ENCODE measurements at regions not wholly inside any gene's neighbourhood (a gene's known extent, or its start where the extent isn't known, plus 50 kb on each side); places are given as distances from the start of the nearest gene placed in this dataset.

DNA sequence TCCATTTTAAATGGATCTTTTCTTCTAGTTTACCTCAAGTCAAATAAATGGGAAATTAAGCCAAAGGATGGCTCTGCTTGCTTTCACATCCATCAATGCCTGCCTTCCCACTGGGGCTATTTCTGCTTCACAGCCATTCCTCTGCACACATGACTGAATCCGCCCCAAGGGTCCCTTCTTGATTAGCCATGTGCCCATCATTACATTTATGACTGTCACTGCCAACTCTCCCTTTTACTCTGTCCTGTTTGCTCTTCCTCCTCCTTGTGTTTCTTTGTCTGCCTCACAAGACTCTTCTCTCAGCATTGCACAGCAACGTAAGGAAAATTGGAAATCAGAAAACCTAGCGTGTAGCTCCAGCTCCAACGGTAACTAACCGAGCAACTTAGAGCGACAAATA, 410.2 kb downstream of the TBC1D4 start:
- Histone ChIP-seq H3K4me1 (ENCODE audit: control insufficient read depth in 1 of 2, insufficient read depth in 2 of 2, low read length in 2 of 2) (no peaks in the 10 kb centered on the region), H3K9me3 (ENCODE audit: control insufficient read depth, low read length) (no peaks in the 10 kb centered on the region), H3K36me3 (ENCODE audit: control insufficient read depth in 1 of 2, insufficient read depth in 2 of 2, low read length in 1 of 2) (no peaks in the 10 kb centered on the region), H3K4me3 (ENCODE audit: low read length in 2 of 2) (no peak overlapping the region), H3K27ac (ENCODE audit: low read depth in 1 of 2, low read length in 2 of 2) (no peak overlapping the region), H3K27me3 (ENCODE audit: control insufficient read depth in 1 of 2, insufficient read depth in 2 of 2, low read length in 1 of 2) (no peaks in the 10 kb centered on the region)
- intact Hi-C loops (cut with DNase I): no loop called here
- WGBS, 2 donors: 87 to 93% methylated on average over 6 of the region's 6 CpGs
- DNase-seq (no peak), ATAC-seq (ENCODE audit: low FRiP score) (no peak)

DNA sequence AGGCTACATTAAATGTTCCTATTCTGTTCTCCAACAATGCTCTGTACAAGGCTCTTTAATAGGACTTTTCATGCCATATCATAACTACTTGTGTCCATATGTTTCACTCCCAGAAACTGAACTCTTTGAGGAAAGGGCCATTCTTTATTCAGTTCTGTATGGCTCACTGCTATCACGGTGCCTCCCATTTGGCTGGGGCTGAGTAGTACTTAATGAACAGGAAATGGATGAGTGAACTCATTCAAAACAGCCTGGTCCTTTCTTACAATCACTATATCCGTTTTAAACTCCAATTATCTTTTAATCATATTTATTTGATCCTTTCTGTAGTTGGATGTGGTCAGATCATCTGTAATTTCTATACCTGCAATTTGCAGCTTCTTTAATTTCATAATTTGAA, 410.6 kb downstream of the TBC1D4 start:
- WGBS, 2 donors: 46 to 48% methylated on average over 2 of the region's 2 CpGs
- ATAC-seq (ENCODE audit: low FRiP score) (no peak), DNase-seq (no peak)
- Histone ChIP-seq H3K27me3 (ENCODE audit: control insufficient read depth in 1 of 2, insufficient read depth in 2 of 2, low read length in 1 of 2) (no peaks in the 10 kb centered on the region), H3K36me3 (ENCODE audit: control insufficient read depth in 1 of 2, insufficient read depth in 2 of 2, low read length in 1 of 2) (no peaks in the 10 kb centered on the region), H3K4me1 (ENCODE audit: control insufficient read depth in 1 of 2, insufficient read depth in 2 of 2, low read length in 2 of 2) (no peaks in the 10 kb centered on the region), H3K9me3 (ENCODE audit: control insufficient read depth, low read length) (no peaks in the 10 kb centered on the region), H3K4me3 (ENCODE audit: low read length in 2 of 2) (no peak overlapping the region), H3K27ac (ENCODE audit: low read depth in 1 of 2, low read length in 2 of 2) (no peak overlapping the region)
- intact Hi-C loops (cut with DNase I): no loop called here

DNA sequence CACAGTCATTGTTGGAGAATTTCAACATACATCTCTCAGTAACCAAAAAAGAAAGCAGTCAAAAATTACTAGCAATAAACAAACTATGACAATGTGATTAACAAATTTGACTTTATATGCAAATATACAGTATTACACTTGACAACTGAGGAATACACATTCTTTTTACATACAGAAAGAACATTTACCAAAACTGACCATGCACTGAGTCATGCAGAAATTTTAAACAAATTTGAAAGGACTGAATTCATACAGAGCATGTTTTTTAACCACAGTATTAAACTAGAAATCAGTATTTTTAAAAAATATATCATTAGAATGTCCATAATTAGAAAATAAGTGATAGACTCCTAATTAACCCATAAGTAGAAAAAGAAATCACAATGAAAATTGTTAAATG, 420.1 kb downstream of the TBC1D4 start:
- intact Hi-C loops (cut with DNase I): no loop called here
- no peak for ATAC-seq (ENCODE audit: low FRiP score)

DNA sequence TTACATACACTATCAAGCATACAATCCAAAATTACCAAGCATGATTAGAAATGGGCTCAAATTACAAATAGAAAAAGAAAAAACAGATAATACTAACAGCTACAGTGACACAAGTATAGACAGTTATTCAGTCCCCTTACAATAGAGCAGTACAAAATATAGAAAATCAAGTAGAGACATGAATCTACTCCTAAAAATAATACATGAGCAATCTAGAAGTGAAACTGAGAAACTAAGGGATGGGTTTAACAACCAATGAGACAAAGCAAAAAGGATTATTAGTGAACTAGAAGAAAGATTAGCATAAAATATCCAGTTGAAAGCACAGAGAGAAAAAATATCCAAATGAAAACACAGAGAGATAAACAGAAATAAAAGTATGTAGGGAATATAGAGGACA, 426.7 kb downstream of the TBC1D4 start:
- no peak for DNase-seq
- Histone ChIP-seq H3K9me3 (ENCODE audit: control insufficient read depth, low read length) (no peaks in the 10 kb centered on the region), H3K4me3 (ENCODE audit: low read length in 2 of 2) (no peak overlapping the region), H3K4me1 (ENCODE audit: control insufficient read depth in 1 of 2, insufficient read depth in 2 of 2, low read length in 2 of 2) (no peaks in the 10 kb centered on the region), H3K27me3 (ENCODE audit: control insufficient read depth in 1 of 2, insufficient read depth in 2 of 2, low read length in 1 of 2) (no peaks in the 10 kb centered on the region), H3K36me3 (ENCODE audit: control insufficient read depth in 1 of 2, insufficient read depth in 2 of 2, low read length in 1 of 2) (no peaks in the 10 kb centered on the region), H3K27ac (ENCODE audit: low read depth in 1 of 2, low read length in 2 of 2) (no peak overlapping the region)
- no peak for ATAC-seq (ENCODE audit: low FRiP score)
- intact Hi-C loops (cut with DNase I): no loop called here

More for the DNA sequence above, 420.1 kb downstream of the TBC1D4 start:
- H3K27ac ChIP-seq (ENCODE audit: low read depth in 1 of 2, low read length in 2 of 2): no peak overlapping the region
- no peaks in the 10 kb centered on the region for H3K9me3 ChIP-seq (ENCODE audit: control insufficient read depth, low read length)
- H3K4me3 ChIP-seq (ENCODE audit: low read length in 2 of 2): no peak overlapping the region
- H3K4me1 ChIP-seq (ENCODE audit: control insufficient read depth in 1 of 2, insufficient read depth in 2 of 2, low read length in 2 of 2): no peaks in the 10 kb centered on the region
- no peak for DNase-seq
- H3K27me3 ChIP-seq (ENCODE audit: control insufficient read depth in 1 of 2, insufficient read depth in 2 of 2, low read length in 1 of 2): no peaks in the 10 kb centered on the region
- H3K36me3 ChIP-seq (ENCODE audit: control insufficient read depth in 1 of 2, insufficient read depth in 2 of 2, low read length in 1 of 2): no peaks in the 10 kb centered on the region

DNA sequence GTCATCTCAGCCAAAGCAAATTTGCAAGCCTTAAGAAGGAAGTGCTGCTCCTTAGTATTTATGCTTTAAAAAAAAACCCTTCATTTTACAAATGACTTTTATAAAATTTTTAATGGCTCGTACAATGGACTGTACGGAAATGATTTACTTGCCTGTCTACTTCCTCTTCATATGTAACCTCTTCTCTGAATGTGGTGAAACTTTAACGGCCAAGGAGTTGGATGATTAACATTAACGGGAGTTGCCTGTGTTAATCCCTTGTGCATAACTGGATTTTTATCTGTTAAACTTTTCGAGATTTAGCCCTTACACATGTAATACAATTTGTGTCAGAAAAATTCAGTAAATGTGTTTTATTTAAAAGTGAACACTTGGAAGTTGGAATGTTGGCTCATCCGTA, 429.4 kb downstream of the TBC1D4 start:
- intact Hi-C loops (cut with DNase I): no loop called here

DNA sequence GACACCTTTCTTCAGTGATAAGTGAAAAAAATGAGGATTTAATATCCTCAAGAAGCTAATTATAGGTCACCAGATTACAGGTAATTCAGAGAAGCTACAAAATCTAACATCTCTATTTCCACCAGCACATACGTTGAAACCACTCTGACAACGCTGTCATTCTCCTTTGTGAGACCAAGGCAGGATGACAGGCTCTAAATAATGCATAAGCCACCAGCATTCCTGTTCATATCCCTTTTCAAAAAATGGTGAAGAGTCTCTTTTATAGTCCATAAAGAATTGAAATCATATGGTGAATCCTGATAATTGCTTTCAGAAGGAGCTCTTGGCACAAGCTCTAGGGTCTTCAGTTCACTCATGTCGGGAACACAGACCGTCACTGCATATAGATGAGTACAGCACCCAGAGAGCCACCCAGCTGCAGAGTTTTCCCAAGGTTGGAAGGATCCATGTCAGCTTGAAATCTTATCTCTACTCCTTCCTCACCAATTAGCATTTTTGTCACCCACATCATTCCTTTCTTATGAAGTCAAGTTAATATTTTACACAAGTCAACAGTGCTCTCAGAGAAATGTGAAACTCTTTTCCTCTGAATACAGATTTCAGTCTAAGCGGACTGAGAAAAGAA, 431.4 kb downstream of the TBC1D4 start:
- Histone ChIP-seq H3K36me3 (ENCODE audit: control insufficient read depth in 1 of 2, insufficient read depth in 2 of 2, low read length in 1 of 2) (no peaks in the 10 kb centered on the region), H3K27ac (ENCODE audit: low read depth in 1 of 2, low read length in 2 of 2) (no peak overlapping the region), H3K27me3 (ENCODE audit: control insufficient read depth in 1 of 2, insufficient read depth in 2 of 2, low read length in 1 of 2) (no peaks in the 10 kb centered on the region), H3K4me3 (ENCODE audit: low read length in 2 of 2) (no peak overlapping the region), H3K4me1 (ENCODE audit: control insufficient read depth in 1 of 2, insufficient read depth in 2 of 2, low read length in 2 of 2) (no peaks in the 10 kb centered on the region), H3K9me3 (ENCODE audit: control insufficient read depth, low read length) (no peaks in the 10 kb centered on the region)
- intact Hi-C loops (cut with DNase I): no loop called here
- DNase-seq: no peak
- ATAC-seq (ENCODE audit: low FRiP score): no peak
- WGBS, 2 donors: 59 to 65% methylated on average over 5 of the region's 5 CpGs

More for the DNA sequence above, 429.4 kb downstream of the TBC1D4 start:
- H3K27ac ChIP-seq (ENCODE audit: low read depth in 1 of 2, low read length in 2 of 2): no peak overlapping the region
- DNase-seq: no peak
- H3K27me3 ChIP-seq (ENCODE audit: control insufficient read depth in 1 of 2, insufficient read depth in 2 of 2, low read length in 1 of 2): no peaks in the 10 kb centered on the region
- H3K4me1 ChIP-seq (ENCODE audit: control insufficient read depth in 1 of 2, insufficient read depth in 2 of 2, low read length in 2 of 2): no peaks in the 10 kb centered on the region
- WGBS, 2 donors: 88 to 92% methylated on average over 6 of the region's 6 CpGs
- H3K4me3 ChIP-seq (ENCODE audit: low read length in 2 of 2): no peak overlapping the region
- ATAC-seq (ENCODE audit: low FRiP score): no peak
- H3K9me3 ChIP-seq (ENCODE audit: control insufficient read depth, low read length): no peaks in the 10 kb centered on the region
- H3K36me3 ChIP-seq (ENCODE audit: control insufficient read depth in 1 of 2, insufficient read depth in 2 of 2, low read length in 1 of 2): no peaks in the 10 kb centered on the region

DNA sequence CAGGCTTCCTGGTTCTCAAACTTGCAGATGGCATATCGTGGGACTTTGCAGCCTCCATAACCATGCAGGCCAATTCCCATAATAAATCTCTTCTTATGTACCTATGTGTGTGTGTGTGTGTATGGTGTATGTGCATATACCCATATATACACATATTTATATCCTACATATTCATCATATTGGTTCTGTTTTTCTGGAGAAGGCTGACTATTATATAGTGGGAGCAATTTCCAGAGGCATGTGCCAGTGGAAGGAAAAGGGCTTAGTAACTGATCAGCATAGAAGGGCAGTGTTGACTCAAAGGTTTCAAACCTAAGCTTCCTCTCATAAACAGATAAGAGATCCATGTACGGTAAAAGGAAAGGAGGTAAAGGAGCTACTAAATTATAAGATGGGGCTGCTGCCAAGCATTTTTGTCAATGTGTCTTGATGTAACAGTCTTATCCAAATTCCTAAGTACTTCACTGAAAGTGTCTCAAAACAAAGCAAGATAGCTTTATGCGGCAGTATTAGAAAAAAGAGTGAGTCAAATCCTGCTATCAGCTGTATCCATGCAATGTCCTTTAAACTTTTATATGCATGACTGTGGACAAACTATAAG, 432.1 kb downstream of the TBC1D4 start:
- Histone ChIP-seq H3K27me3 (ENCODE audit: control insufficient read depth in 1 of 2, insufficient read depth in 2 of 2, low read length in 1 of 2) (no peaks in the 10 kb centered on the region), H3K4me1 (ENCODE audit: control insufficient read depth in 1 of 2, insufficient read depth in 2 of 2, low read length in 2 of 2) (no peaks in the 10 kb centered on the region), H3K4me3 (ENCODE audit: low read length in 2 of 2) (no peak overlapping the region), H3K27ac (ENCODE audit: low read depth in 1 of 2, low read length in 2 of 2) (no peak overlapping the region), H3K36me3 (ENCODE audit: control insufficient read depth in 1 of 2, insufficient read depth in 2 of 2, low read length in 1 of 2) (no peaks in the 10 kb centered on the region), H3K9me3 (ENCODE audit: control insufficient read depth, low read length) (no peaks in the 10 kb centered on the region)
- WGBS, 2 donors: 79 to 80% methylated on average over 3 of the region's 3 CpGs
- intact Hi-C loops (cut with DNase I): no loop called here
- no peak for ATAC-seq (ENCODE audit: low FRiP score)
- no peak for DNase-seq

DNA sequence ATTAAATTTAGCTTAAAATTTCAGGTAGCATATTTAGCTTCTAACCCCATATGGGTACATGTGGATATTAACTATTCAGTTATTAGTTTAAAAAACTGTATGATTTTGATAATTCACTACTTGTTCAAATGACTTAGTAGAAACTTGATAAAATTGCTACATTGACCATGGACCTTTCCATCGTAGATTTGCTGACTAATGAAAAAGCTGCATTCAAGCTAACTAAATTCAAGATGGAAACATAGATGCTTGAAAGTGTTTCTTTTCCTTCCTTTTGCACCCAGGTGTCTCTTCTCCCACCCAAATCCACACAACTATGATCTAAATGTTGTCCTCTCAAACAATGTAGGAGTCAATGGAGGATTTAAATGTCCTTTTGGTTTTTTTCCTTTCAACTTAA, 439.2 kb downstream of the TBC1D4 start:
- no peak for DNase-seq
- Histone ChIP-seq H3K4me3 (ENCODE audit: low read length in 2 of 2) (no peak overlapping the region), H3K27me3 (ENCODE audit: control insufficient read depth in 1 of 2, insufficient read depth in 2 of 2, low read length in 1 of 2) (no peaks in the 10 kb centered on the region), H3K27ac (ENCODE audit: low read depth in 1 of 2, low read length in 2 of 2) (no peak overlapping the region), H3K36me3 (ENCODE audit: control insufficient read depth in 1 of 2, insufficient read depth in 2 of 2, low read length in 1 of 2) (no peaks in the 10 kb centered on the region), H3K4me1 (ENCODE audit: control insufficient read depth in 1 of 2, insufficient read depth in 2 of 2, low read length in 2 of 2) (no peaks in the 10 kb centered on the region), H3K9me3 (ENCODE audit: control insufficient read depth, low read length) (no peaks in the 10 kb centered on the region)
- intact Hi-C loops (cut with DNase I): no loop called here
- ATAC-seq (ENCODE audit: low FRiP score): no peak
- 80 to 82% methylated on average over 1 of the region's 1 CpG for whole genome bisulfite sequencing, 2 donors

DNA sequence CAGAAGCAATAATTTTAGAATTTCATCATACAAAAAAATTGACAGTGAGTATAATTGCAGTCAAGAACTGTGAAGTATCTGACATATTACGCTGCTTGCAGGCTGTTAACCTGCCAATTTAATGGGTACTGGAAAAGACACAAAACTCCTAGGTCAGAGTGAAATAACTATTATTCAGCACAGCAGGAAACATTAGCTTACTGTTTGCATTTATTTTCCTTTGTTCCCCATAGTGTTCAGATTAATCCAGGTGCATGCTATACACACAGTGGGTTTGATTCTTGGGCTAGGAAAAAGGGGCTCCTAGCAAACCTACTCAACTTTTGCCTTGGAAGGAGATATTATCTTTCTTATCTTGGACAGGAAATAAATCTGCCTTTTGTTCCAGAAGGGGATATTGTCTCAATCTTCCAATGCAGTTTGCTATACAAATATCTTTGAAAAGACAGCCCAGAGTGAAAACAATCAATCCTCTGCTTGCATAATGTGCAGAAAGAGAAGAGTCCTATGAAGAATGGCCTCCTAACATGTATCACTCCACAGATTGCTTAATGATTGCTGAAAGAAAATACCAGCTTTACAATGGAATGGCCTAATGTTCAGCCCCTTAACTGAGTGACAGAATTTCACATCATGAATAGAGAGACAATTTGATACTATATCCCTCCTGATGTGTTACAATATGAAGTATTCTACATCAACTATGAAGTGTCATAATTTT, 443.4 kb downstream of the TBC1D4 start:
- 92 to 93% methylated on average over 1 of the region's 1 CpG for WGBS, 2 donors
- no peak overlapping the region for H3K27ac ChIP-seq (ENCODE audit: low read depth in 1 of 2, low read length in 2 of 2)
- no peak overlapping the region for H3K4me3 ChIP-seq (ENCODE audit: low read length in 2 of 2)
- no peak for DNase-seq
- ATAC-seq (ENCODE audit: low FRiP score): no peak
- peaks cover 1% of the 10 kb centered on the region for H3K9me3 ChIP-seq (ENCODE audit: control insufficient read depth, low read length)
- no peaks in the 10 kb centered on the region for H3K4me1 ChIP-seq (ENCODE audit: control insufficient read depth in 1 of 2, insufficient read depth in 2 of 2, low read length in 2 of 2)
- intact Hi-C loops (cut with DNase I): no loop called here
- H3K36me3 ChIP-seq (ENCODE audit: control insufficient read depth in 1 of 2, insufficient read depth in 2 of 2, low read length in 1 of 2): no peaks in the 10 kb centered on the region
- H3K27me3 ChIP-seq (ENCODE audit: control insufficient read depth in 1 of 2, insufficient read depth in 2 of 2, low read length in 1 of 2): no peaks in the 10 kb centered on the region
